Peyer's patch (tissue), 4 donors: ENCODE measurements at regions not wholly inside any gene's neighbourhood (a gene's known extent, or its start where the extent isn't known, plus 50 kb on each side); places are given as distances from the start of the nearest gene placed in this dataset.

ENCODE experiments used
- DNase-seq, 3 donors: peaks; one replicate each; pipeline ENCODE4 v3.0.0-alpha.2; 2017 to 2019
- H3K27ac ChIP-seq, 4 donors: fragments of 200-600 bp; sonication (generic); one replicate each; pipeline ENCODE4 v1.5.1; 2016 to 2019
- H3K27me3 ChIP-seq, 2 donors: fragments of 200-600 bp; sonication (generic); one replicate each; pipeline ENCODE4 v1.5.1; 2019
- H3K36me3 ChIP-seq, 3 donors: fragments of 200-600 bp; sonication (generic); one replicate each; pipeline ENCODE4 v1.5.1; 2016 to 2019
- H3K4me1 ChIP-seq, 4 donors: fragments of 200-600 bp; sonication (generic); one replicate each; pipeline ENCODE4 v1.5.1; 2016 to 2019
- H3K4me3 ChIP-seq, 4 donors: fragments of 200-600 bp; sonication (generic); 1 replicate in 3 of 4; 2 replicates in 1 of 4; pipeline ENCODE4 v1.5.1; 2016 to 2019; ENCODE audit warnings: mild to moderate bottlenecking in 1 of 4
- H3K9me3 ChIP-seq, 4 donors: fragments of 200-600 bp; sonication (generic); one replicate each; pipeline ENCODE4 v1.5.1; 2016 to 2019; ENCODE audit warnings: mild to moderate bottlenecking in 1 of 4
- CTCF ChIP-seq, 6 experiments: fragments of 450-650 bp in 4 of 6; fragments of 200-600 bp in 2 of 6; sonication (generic) in 1 of 6; IDR thresholded peaks; one replicate each; pipeline ENCODE4 v1.5.1; 2017 to 2019; ENCODE audit warnings: antibody characterized with exemption in 6 of 6, mild to moderate bottlenecking in 3 of 6, moderate library complexity in 1 of 6
- POLR2A ChIP-seq, 2 donors: fragments of 450-650 bp; IDR thresholded peaks; one replicate each; pipeline ENCODE4 v1.5.1; 2017; ENCODE audit warnings: antibody characterized with exemption in 2 of 2, mild to moderate bottlenecking in 2 of 2, moderate library complexity in 2 of 2
- small RNA-seq, 2 donors: library from RNA; depleted of rRNA; stranded (forward); fragments of <200 nt; gene quantifications; one replicate each; pipeline ENCODE3, GENCODE V24; 2016

- no peak for DNase-seq
- TF ChIP-seq POLR2A (IDR thresholded peaks at IDR 0.05) (no peak), CTCF (IDR thresholded peaks at IDR 0.05) (no peak)
- Histone ChIP-seq H3K9me3 (no peaks in the 10 kb centered on the region), H3K27me3 (no peaks in the 10 kb centered on the region), H3K4me1 (peaks cover 0 to 7% (median 0%) of the 10 kb centered on the region in 4 donors), H3K4me3 (no peak overlapping the region), H3K36me3 (no peaks in the 10 kb centered on the region), H3K27ac (no peak overlapping the region)
Measured at GRCh38 chr3:73326396-73326795, 264.9 kb downstream of the EBLN2 start.

DNA sequence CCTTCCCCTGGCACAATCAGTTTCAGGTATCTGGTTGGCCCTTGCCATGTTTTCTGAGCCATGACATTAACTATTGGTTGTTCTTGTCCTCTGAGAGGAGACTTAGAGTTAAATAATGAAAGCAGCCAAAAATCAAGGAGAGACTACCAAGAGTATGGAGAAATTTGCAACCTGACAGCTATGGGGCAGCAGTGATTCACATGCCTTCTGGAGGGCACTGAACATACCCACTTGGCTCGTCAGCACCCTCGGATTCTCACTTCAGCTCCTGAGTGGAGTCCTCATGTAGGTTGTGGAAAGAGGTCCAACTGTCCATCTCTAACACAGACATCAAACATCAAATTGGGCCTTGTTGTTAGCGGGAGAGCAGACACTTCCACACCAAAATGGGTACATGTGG is 265.6 kb downstream of the EBLN2 start:
- DNase-seq = no peak
- Histone ChIP-seq H3K9me3 (no peaks in the 10 kb centered on the region), H3K27ac (no peak overlapping the region), H3K36me3 (no peaks in the 10 kb centered on the region), H3K27me3 (no peaks in the 10 kb centered on the region), H3K4me3 (no peak overlapping the region), H3K4me1 (peaks cover 0 to 7% (median 0%) of the 10 kb centered on the region in 4 donors)
- TF ChIP-seq POLR2A (IDR thresholded peaks at IDR 0.05) = no peak
- no peak for TF ChIP-seq CTCF (IDR thresholded peaks at IDR 0.05)

Small RNA genes lying in the stretch of these regions (small RNA-seq; reads per million reads assigned to genes)
- gene RNU6-1270P = 0 reads per million in 2 donors
